ENCODE measurements at regions not wholly inside any gene's neighbourhood (a gene's known extent, or its start where the extent isn't known, plus 50 kb on each side); places are given as distances from the start of the nearest gene placed in this dataset.

DNA sequence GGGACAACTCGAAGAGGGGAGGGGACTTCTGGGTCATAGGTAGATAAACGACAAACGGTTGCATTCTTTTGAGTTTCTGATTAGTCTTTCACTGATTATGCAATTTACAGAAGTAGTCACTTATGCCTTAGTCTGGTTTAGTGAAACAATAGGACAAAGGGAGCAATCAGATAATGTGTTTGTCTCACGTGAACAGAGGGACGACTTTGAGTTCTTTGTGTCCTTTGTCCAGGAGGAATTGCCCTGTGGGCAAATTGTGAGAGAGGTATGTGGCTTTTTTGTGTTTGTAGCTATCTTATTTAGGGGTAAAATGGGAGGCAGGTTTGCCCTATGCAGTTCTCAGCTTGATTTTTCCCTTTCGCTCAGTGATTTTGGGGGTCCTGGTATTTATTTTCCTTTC, 362.9 kb upstream of the PCDH20 start:
- DNase-seq (ENCODE audit: low read depth in 2 of 2) = no peak

DNA sequence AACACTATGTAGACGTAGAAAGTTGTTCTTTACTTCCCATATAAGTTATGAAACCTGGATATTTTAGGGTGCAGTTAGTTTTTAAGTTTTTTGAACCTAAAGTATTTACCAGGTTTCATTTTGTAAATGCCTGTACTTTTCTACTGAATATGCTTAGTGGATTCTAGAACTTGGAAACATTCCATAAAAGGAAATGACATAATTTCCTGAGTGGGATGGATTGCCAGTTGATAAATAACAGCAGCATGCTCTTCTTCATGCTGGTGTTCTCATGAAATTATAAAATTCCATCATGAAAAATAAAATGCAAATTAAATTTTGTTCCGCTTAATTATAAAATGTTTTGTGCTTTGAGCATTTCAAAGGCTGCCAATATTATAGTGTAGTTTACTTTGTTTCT, 362.2 kb upstream of the PCDH20 start:
- no peak for DNase-seq (ENCODE audit: low read depth in 2 of 2)

DNA sequence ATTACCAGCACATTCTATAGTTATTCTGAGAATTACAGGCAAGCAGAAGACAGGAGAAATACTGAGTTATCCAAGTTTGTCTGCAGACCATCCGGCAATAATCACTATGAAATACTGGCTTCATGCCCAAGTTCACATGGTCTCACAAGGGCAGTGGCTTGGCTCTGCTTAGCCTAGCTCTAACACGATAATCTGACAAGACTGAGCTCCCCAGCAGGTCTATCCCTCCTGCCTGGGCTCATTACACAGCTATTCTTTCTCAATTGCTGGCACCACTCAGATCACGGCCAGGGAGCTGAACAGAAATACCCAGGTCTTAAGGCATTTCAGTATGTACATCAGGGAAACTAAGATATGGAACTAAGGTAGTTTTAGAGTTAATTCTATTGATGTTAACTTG, 361.6 kb upstream of the PCDH20 start:
- DNase-seq (ENCODE audit: low read depth in 2 of 2) = no peak

- DNase-seq (ENCODE audit: low read depth in 2 of 2) = no peak
Observed at GRCh38 chr13:61774903-61775302, 359.3 kb upstream of the PCDH20 start.

DNA sequence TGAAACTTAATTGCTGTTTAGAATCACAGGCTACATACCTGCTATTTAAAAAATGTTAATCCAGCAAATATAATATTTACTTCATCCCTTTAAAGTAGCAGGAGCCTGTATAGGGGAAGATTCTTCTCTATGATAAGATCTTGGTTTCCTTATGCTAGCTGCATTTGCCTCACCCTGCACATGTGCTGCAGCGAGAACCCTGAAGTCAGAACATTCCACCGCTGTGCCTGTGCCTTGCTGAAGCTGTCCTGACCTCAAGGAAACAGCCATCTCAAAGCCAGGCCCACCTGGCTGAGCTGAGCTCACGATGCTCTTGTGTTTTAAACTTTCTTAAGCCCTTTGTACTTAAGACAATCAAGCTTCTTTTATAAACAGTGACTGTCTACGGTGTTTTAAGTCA, 355.0 kb upstream of the PCDH20 start:
- no peak for DNase-seq (ENCODE audit: low read depth in 2 of 2)

DNA sequence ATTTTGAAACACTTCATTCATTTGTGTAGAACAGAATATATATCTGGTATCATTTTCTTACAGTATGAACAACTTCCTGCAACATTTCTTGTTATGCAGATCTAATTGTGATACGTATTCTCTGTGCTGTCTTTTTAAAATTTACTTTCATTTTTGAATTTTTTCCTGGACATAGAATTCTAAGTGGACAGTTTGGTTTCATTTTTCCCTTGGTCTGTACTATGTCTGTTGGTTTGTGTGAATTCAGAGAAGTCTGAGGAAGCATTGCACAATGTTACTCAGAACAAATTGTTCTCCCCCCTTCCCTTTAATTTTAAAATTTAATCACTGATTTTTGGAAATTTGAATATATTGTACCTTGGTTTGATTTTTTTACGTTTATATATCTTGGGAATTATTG, 352.5 kb upstream of the PCDH20 start:
- no peak for DNase-seq (ENCODE audit: low read depth in 2 of 2)

- no peak for DNase-seq (ENCODE audit: low read depth in 2 of 2)
Observed at GRCh38 chr13:61766667-61767058, 351.0 kb upstream of the PCDH20 start.

- no peak for DNase-seq (ENCODE audit: low read depth in 2 of 2)
Observed at GRCh38 chr13:61765940-61766666, 350.5 kb upstream of the PCDH20 start.

DNA sequence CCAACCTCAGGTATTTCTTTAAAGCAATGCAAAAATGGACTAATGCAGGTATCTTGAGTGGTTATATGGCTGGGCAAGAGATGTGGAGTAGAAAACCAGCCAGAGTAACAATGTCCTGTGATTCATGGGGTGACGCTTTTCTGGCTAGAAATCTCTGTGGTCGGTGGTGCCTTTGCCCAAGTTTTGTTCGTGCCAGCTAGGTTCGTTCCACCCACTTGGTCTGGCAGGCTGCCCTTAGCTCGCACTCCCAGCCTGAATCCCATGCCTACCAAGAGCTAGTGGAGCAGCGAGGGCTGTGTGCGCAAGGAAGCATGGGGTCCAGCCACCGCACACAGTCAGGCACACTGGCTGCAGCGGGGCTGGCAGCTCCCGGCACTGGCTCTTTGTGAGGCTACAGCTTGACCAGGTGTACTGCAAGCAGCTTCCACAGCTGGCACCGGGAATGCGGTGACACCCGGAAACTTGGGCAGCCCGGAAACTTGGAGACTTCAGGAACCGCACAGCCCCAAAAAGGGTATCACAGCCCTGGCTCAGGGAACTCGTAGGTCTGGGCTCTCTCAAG, 349.6 kb upstream of the PCDH20 start:
- no peak for DNase-seq (ENCODE audit: low read depth in 2 of 2)

DNA sequence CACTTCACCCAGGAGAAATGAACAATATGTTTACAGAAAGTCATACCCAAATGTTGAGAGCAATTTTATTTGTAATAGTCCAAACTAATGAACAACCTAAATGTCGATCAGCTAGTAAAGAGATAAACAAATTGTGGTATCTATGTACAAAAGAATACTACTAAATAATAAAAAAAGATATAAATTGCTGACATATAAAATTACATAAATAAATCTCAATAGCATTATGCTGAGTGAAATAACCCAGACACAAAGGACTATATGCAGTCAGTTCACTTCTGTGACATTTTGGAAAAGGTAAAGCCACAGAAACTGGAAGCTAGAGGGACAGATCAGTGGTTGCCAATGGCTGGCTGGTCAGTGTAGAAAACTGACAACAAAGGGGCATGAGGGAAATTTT, 346.0 kb upstream of the PCDH20 start:
- DNase-seq (ENCODE audit: low read depth in 2 of 2) = no peak

DNA sequence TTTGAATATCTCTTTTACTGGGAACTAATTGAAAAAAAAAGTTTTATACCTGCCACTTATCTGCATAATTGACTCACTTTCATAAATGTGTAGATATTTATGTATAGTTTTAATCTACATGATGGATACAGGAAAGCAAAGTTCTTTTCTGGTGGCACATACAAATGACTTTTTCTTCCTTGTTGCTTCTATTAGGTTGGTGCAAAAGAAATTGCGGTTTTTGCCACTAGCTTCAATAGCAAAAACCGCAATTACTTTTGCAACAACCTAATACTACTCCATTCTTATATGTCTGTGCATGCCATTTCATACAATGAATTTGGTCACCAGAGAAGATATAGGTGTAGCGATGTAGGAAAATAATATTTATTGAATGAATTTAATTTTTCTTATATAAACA, 344.5 kb upstream of the PCDH20 start:
- no peak for DNase-seq (ENCODE audit: low read depth in 2 of 2)

DNA sequence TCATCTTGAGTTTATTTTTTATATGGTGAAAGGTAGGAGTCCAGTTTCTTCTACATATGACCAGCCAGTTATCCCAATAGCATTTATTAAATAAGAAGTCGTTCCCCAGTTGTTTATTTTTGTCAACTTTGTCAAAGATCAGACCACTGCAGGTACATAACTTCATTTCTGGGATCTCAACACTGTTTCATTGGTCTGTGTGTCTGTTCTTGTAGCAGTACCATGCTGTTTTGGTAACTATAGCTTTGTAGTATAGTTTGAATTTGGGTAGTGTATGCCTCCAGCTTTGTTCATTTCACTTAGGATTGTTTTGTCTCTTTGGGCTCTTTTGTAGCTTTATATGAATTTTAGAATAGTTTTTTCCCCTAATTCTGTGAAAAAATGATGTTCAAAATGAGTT, 340.4 kb upstream of the PCDH20 start:
- DNase-seq (ENCODE audit: low read depth in 2 of 2) = no peak

- no peak for DNase-seq (ENCODE audit: low read depth in 2 of 2)
Observed at GRCh38 chr13:61751039-61751438, 335.4 kb upstream of the PCDH20 start.

GRCh38 chr13:61738236-61738750, 322.6 kb upstream of the PCDH20 start:
- no peak for DNase-seq (ENCODE audit: low read depth in 2 of 2)

GRCh38 chr13:61734683-61735082, 319.0 kb upstream of the PCDH20 start:
- no peak for DNase-seq (ENCODE audit: low read depth in 2 of 2)

GRCh38 chr13:61728471-61728870, 312.8 kb upstream of the PCDH20 start:
- peak; percentile 50 to 51 for DNase-seq (ENCODE audit: low read depth in 2 of 2)

DNA sequence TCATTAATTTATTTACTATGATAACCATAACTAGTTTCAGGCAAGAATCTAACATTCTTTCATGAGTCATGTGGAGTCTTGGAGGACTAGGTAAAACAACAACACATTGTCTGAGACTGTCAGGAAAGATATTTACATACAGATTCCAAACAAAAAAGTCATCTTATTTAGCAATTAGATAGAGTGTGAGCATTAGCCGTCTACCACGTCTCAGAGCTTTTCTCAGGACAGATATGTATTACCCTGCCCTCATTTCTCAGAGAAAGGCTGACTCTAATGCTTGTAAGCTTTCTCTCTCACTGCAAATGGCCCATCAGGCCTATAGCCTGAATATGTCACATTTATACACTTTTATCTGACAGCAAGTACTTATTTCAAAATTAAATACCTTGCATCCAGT, 312.1 kb upstream of the PCDH20 start:
- DNase-seq (ENCODE audit: low read depth in 2 of 2) = peak; percentile 20 to 23

- no peak for DNase-seq (ENCODE audit: low read depth in 2 of 2)
Observed at GRCh38 chr13:61725806-61726205, 310.2 kb upstream of the PCDH20 start.

DNA sequence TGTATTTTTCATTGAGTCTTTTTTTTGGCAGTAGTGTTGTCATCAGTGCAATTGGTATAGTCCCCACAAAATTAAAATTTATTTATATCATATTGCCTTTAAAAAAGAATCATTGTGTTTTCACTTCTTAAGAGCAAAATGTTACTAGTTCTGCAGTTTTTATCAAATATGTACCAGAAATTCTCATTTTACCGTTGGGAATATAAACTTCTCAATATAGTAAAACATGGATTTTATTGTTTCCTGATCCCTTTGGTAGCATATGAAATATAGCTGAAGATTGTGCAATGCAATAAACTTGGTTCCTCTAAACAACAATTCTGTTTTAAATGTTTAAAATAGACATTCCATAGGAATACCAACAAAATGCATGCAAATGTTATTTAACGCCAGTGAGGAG, 306.5 kb upstream of the PCDH20 start:
- no peak for DNase-seq (ENCODE audit: low read depth in 2 of 2)

- no peak for DNase-seq (ENCODE audit: low read depth in 2 of 2)
Observed at GRCh38 chr13:61712621-61713020, 297.0 kb upstream of the PCDH20 start.

- no peak for DNase-seq (ENCODE audit: low read depth in 2 of 2)
Observed at GRCh38 chr13:61709258-61709657, 293.6 kb upstream of the PCDH20 start.

DNA sequence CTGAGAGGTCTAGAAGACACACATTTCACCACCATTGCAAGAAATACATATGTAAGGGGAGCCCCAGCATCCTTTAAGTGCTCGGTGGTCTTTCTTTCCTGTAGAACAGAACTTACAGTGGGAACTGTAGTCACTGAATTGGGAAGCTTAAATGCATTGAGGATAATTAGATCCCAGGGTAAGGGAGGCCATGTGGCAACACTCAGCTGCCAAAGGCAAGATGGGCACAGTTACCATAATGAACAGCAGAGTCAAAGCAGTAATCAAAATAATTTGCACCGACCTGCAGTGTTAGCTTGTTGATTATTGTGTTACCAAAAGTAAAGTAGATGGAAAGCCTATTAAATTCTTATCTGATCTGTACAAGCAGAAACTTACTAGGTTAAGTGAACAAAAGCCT, 291.2 kb upstream of the PCDH20 start:
- DNase-seq (ENCODE audit: low read depth in 2 of 2) = no peak

DNA sequence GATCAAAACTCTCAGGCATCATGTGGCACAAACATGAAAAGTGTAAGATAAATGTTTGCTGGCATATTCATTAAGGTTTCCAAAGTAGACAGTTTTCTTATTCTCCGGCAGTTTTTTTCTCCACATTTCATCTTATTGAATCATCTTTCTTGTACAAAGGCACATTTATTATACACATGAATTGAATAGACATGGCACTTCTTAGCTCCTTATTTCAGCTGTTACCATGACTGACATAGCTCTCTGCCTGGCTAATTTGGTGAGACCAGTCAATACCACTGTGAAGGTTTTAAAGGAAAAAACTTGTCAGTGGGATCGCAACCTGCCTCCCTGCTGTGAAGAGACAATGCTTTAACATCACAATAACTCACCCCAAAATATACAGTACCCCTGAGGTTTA, 285.0 kb upstream of the PCDH20 start:
- DNase-seq (ENCODE audit: low read depth in 2 of 2) = no peak

DNA sequence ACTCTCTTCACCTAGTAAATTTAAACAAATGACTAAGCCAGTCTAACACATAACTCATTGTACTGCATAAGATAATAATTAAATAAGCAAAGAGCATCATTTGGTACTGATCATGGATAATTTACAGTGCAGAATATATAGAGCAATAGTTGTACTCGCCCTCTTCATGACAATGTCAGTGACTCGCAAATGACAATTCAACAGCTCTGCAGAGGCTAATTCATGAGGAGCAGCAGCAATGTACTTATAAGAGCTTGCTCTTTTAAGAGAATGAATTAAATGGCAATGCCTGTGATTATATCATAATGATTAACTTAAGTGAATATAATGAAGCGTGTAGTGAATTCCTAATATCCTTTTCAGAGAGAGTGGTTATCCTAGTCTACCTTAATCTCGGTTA, 284.5 kb upstream of the PCDH20 start:
- DNase-seq (ENCODE audit: low read depth in 2 of 2) = no peak
